ENCODE measurements at regions not wholly inside any gene's neighbourhood (a gene's known extent, or its start where the extent isn't known, plus 50 kb on each side); places are given as distances from the start of the nearest gene placed in this dataset.

DNA sequence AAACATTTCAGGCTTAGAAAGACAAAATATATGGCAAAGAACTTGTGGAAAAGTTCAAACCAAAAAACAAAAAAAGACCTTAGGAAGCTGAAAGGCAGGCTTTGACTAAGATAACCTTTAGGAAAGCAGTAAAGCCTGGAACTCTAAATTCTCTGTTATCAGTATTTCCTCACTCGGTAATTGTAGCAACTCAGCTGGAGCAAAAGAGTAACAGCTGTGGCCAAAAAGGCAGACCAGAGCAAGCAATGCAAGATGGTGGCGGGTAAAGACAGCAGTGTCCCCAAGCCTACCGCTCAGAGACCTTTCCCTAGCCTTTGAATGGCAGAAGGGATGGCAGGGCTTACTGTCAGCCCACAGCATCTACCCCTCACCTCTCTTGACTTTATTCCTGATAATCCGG is 63.1 kb upstream of the KLHL13 start:
- Histone ChIP-seq H3K4me3 (ENCODE audit: low read length) (no peak overlapping the region), H3K27me3 (ENCODE audit: control insufficient read depth in 1 of 2, insufficient read depth in 2 of 2, low read length in 2 of 2) (no peaks in the 10 kb centered on the region), H3K9me3 (ENCODE audit: control insufficient read depth in 1 of 2, insufficient read depth in 1 of 2, low read length in 2 of 2) (no peaks in the 10 kb centered on the region), H3K36me3 (ENCODE audit: insufficient read depth, low read length) (no peaks in the 10 kb centered on the region), H3K4me1 (ENCODE audit: insufficient read depth, low read length) (no peaks in the 10 kb centered on the region), H3K27ac (ENCODE audit: low read depth in 1 of 2, low read length in 2 of 2) (no peak overlapping the region)
- Mint-ChIP-seq H3K4me3 (no peak overlapping the region), H3K27ac (no peak overlapping the region), H3K9me3 (no peaks in the 10 kb centered on the region), H3K4me1 (ENCODE audit: low read depth) (no peaks in the 10 kb centered on the region), H3K27me3 (no peaks in the 10 kb centered on the region), H3K36me3 (ENCODE audit: low read depth) (no peaks in the 10 kb centered on the region)
- ChIA-PET POLR2A (no interaction called here), CTCF (no interaction called here)
- intact Hi-C loops (cut with DNase I, micrococcal nuclease): no loop called here
- DNase-seq: no peak
- no peak for ATAC-seq (ENCODE audit: poor library complexity)
- TF ChIP-seq, protein P1, sequence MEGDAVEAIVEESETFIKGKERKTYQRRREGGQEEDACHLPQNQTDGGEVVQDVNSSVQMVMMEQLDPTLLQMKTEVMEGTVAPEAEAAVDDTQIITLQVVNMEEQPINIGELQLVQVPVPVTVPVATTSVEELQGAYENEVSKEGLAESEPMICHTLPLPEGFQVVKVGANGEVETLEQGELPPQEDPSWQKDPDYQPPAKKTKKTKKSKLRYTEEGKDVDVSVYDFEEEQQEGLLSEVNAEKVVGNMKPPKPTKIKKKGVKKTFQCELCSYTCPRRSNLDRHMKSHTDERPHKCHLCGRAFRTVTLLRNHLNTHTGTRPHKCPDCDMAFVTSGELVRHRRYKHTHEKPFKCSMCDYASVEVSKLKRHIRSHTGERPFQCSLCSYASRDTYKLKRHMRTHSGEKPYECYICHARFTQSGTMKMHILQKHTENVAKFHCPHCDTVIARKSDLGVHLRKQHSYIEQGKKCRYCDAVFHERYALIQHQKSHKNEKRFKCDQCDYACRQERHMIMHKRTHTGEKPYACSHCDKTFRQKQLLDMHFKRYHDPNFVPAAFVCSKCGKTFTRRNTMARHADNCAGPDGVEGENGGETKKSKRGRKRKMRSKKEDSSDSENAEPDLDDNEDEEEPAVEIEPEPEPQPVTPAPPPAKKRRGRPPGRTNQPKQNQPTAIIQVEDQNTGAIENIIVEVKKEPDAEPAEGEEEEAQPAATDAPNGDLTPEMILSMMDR (IDR thresholded peaks at IDR 0.05): no peak

DNA sequence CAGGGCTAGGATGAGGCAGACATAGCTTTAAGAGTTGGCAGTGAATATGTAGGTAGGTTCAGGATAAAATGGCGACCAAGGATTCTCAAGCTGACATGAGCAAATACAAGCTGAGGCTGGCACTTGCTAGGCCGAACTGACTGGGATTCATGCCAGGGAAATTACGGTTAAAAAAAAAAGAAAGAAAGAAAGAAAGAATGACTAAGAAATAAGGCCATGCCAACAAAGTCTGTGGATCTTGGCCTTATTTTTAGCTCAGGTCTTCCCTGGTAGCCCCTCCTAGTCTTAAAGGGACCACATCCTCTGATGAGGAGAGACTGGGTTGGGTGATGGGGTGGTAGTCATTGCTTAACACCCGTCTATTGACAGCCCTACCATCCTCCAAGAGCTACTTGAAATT is 64.4 kb upstream of the KLHL13 start:
- Histone ChIP-seq H3K4me3 (ENCODE audit: low read length) (no peak overlapping the region), H3K27me3 (ENCODE audit: control insufficient read depth in 1 of 2, insufficient read depth in 2 of 2, low read length in 2 of 2) (no peaks in the 10 kb centered on the region), H3K4me1 (ENCODE audit: insufficient read depth, low read length) (no peaks in the 10 kb centered on the region), H3K9me3 (ENCODE audit: control insufficient read depth in 1 of 2, insufficient read depth in 1 of 2, low read length in 2 of 2) (no peaks in the 10 kb centered on the region), H3K27ac (ENCODE audit: low read depth in 1 of 2, low read length in 2 of 2) (no peak overlapping the region), H3K36me3 (ENCODE audit: insufficient read depth, low read length) (no peaks in the 10 kb centered on the region)
- H3K4me1 Mint-ChIP-seq (ENCODE audit: low read depth): no peaks in the 10 kb centered on the region
- intact Hi-C loops (cut with DNase I, micrococcal nuclease): no loop called here
- TF ChIP-seq, protein P1 (IDR thresholded peaks at IDR 0.05): no peak
- ATAC-seq (ENCODE audit: poor library complexity): no peak
- H3K9me3 Mint-ChIP-seq: no peaks in the 10 kb centered on the region
- ChIA-PET POLR2A (no interaction called here), CTCF (no interaction called here)
- no peak overlapping the region for H3K4me3 Mint-ChIP-seq
- no peaks in the 10 kb centered on the region for H3K36me3 Mint-ChIP-seq (ENCODE audit: low read depth)
- H3K27ac Mint-ChIP-seq: no peak overlapping the region
- no peak for DNase-seq
- no peaks in the 10 kb centered on the region for H3K27me3 Mint-ChIP-seq

DNA sequence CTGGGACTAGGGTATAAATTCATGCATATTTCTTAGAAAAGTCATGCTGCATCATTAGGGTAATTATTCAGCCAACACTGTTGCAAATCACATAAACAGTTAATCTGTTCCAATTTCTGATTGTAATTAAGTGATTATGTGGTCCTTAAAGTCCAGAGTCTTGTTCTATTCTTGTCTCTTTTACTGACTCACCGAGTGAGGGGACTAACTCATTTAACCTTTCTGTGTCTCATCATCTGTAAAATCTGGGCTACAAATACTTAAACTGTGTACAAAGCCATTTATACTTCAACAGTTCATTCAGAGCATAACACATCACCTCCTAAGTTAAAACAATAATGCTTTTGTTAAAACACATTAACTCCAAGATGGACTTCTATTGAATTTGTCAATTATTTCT is 65.4 kb upstream of the KLHL13 start:
- POLR2A ChIA-PET: no interaction called here
- Mint-ChIP-seq H3K4me1 (ENCODE audit: low read depth) (no peaks in the 10 kb centered on the region), H3K9me3 (no peaks in the 10 kb centered on the region), H3K27me3 (no peaks in the 10 kb centered on the region), H3K4me3 (no peak overlapping the region), H3K27ac (no peak overlapping the region), H3K36me3 (ENCODE audit: low read depth) (no peaks in the 10 kb centered on the region)
- CTCF ChIA-PET: no interaction called here
- Histone ChIP-seq H3K27me3 (ENCODE audit: control insufficient read depth in 1 of 2, insufficient read depth in 2 of 2, low read length in 2 of 2) (no peaks in the 10 kb centered on the region), H3K4me1 (ENCODE audit: insufficient read depth, low read length) (no peaks in the 10 kb centered on the region), H3K4me3 (ENCODE audit: low read length) (no peak overlapping the region), H3K36me3 (ENCODE audit: insufficient read depth, low read length) (no peaks in the 10 kb centered on the region), H3K9me3 (ENCODE audit: control insufficient read depth in 1 of 2, insufficient read depth in 1 of 2, low read length in 2 of 2) (no peaks in the 10 kb centered on the region), H3K27ac (ENCODE audit: low read depth in 1 of 2, low read length in 2 of 2) (no peak overlapping the region)
- no peak for DNase-seq
- intact Hi-C loops (cut with DNase I, micrococcal nuclease): no loop called here
- no peak for ATAC-seq (ENCODE audit: poor library complexity)
- TF ChIP-seq, protein P1 (IDR thresholded peaks at IDR 0.05): no peak

Data from CD4-positive, alpha-beta T cell (primary cell).